Glomerular visceral epithelial cell (primary cell): ENCODE measurements at regions not wholly inside any gene's neighbourhood (a gene's known extent, or its start where the extent isn't known, plus 50 kb on each side); places are given as distances from the start of the nearest gene placed in this dataset.
"Not testable (repeated sequence)": the region's sequence is repeated elsewhere in the genome, so short reads cannot be mapped to it uniquely, and the experiment has no call there.

Experiments
- DNase-seq: peaks from one replicate; pipeline ENCODE4 v3.0.0-alpha.2; 2016; ENCODE audit errors: extremely low spot score

GRCh38 chr2:95685513-95685912, 93.7 kb downstream of the TRIM43 start:
- no peak for DNase-seq

GRCh38 chr2:95686056-95686825, 94.4 kb downstream of the TRIM43 start:
- DNase-seq = peak; percentile 14

DNA sequence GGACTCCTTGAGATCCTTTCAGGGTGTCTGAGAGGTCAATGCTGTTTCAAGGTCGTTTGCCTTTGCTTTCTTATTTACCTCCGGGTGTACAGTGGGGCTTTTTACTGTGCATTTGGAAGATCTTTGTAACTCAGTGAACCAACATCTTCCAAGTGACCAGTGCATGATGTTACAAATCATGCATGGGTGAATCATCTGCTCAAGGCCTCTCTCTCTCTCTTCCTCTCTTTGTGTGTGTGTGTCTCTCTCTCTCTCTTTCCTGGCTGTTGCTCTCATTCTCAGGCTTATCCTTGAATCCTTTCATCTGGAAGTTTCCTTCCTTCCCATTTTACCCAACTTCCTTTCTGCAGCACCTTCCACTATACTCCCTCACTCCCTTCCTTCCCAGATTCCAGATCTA, 96.1 kb downstream of the TRIM43 start:
- peak; percentile 25 for DNase-seq

- not testable (repeated sequence) for DNase-seq
These were observed 99.4 kb downstream of the TRIM43 start for GRCh38 chr2:95691210-95691609.

DNA sequence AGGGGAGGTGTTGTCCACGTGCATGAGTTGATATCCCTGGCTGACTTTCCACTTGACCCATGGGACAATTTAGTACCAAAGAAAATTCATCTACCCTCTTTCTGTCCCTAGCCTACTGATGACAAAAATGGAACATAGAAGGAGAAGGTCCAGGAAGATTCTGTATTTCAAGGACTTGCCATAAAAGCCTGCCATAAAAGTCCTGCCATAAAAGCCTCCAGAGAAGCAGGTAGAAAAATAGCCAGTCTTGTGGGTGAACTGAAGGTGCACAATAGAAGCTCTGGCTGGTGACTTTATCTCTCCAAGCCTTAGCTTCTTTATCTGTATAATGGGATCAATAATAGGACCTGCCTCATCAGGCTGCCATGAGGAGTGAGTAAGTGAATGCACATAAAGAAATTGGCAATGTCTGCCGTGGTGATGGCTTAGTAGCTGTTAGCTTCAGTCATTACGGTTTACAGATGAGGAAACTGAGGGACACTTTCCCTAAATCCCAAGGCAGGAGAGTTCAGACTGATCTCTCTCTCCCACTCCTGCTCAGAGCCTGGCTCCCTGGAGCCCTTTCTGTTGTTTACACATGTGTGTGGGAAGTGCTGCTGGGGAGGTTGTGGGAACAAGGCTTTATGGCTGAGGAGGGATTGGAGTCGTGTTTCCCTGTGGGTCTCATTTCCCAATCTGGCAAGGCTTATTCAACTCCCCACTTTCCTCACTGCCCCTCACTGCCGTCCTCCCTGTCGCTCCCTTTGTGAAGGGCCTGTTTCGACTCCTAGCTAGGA, 101.5 kb downstream of the TRIM43 start:
- not testable (repeated sequence) for DNase-seq

DNA sequence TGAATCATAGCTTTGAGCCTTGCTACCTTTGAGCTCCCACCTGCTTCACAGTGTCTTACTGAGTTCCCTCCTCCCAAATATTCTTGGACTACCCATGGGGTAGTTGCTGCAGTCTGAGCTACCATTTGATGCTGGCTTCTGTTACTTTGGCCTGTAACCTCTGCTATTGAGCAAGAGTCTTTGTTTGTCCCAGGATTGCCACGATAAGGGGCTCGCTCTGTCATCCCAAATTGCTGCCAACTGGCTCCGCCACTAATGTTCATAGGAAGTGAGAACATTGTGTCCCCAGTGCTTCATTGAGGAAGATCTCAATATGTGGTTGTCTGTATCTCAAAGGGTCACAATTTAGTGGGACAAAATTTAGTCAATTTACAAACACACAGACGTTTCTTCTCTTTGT, 103.8 kb downstream of the TRIM43 start:
- no peak for DNase-seq

DNA sequence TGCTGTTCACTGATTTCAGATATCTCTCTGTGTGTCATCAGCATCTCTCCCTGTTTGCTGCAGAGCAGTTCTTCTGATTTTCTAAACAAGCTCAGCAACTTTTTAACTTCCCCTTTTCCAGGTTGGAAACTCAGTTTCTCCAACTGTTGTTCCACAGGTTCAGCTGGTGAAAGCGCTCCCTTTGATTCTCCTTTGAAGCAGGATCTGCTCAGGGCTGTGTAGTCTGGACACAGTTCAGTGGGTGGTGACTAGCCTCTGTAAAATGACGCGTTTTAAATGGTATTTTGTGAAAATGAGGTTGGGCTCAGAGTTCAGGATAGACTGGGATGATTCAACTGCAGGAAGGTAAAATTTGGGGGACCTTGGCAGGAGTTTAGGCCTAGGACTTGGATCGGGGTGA, 106.3 kb downstream of the TRIM43 start:
- DNase-seq = peak; percentile 40

DNA sequence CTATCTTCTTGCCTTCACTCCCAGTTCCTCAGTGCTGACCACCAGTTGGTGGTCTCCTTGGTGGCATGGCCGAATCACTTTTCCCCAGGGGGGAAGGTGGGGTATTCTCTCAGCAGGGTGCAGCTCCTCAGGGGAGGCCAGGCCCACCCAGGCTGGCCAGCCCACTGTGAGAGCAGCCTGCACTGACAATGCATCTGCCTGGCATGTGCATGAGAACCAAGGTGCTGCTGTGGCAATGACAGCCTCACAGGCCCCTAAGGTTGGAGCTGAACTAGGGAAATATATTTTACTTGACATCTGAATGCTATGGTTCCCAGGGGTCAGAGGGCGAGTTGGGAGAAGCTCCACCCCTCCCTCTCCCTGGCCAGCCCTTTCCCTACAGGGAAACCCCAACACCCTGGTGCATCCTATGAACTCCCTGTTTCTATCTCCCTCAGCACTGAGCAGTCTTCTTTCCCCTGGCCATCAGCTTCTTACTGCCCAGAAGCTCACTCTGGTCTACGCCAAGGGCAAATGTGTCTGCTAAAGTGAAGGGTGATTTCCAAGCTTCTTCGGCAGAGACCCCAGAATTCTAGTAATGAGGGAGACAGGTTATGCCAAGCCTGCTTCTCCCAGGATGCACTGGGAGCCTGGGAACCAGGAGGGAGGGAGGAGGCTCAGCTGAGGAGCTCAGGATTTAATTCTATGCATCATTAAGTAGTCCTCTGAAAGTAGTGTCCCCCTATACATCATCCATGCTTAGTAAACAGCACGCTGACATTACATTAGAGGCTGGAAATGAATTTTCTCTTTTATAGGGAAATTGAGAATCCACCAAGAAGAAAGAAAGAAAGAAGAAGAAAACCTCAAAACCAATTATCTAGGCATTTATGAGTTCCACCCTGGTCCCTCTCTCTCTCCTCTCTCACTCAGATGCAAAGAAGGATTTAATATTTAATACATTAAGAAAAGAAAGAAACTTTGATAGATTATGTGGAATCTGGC, 107.7 kb downstream of the TRIM43 start:
- not testable (repeated sequence) for DNase-seq

DNA sequence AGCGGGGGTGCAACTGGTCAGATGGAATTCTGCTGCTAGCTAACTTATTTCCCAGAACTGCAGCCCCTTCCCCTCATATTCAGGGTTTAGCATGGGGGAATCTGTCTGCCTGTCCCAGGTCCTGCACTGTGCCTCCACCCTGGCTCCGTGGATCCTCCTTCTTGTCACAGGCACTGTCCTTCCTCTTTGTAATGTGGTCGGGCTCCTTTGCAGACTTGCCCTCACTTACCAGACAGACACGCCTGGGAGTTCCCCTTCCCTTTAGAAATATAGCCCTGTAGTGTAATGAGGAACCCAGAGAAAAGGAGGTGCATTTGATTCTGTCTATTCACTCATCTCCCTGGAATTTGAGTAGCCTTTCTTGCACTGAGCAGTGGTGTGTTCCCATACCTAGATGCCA, 108.7 kb downstream of the TRIM43 start:
- DNase-seq = peak; percentile 35

GRCh38 chr2:95702471-95702870, 110.7 kb downstream of the TRIM43 start:
- DNase-seq = no peak

DNA sequence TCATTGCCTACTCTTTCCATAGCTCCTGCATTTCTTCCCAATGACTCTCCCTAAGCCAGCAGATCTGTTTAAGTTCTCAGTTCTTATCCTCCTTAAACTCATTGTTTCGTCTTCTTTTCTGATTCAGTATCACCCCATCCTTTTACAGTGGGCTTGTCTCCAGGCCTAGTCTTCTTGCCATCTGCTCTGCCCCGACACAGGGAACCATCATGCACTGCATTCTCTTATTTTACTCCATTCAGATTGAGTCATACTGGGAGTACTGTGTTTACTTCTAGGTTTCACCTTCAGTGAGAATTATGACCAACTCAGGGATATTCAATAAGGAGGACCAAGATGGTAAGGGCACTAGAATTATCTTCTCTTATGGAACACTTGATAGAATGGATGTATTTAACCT, 115.4 kb downstream of the TRIM43 start:
- not testable (repeated sequence) for DNase-seq

- no peak for DNase-seq
These were observed 116.0 kb downstream of the TRIM43 start for GRCh38 chr2:95707837-95708236.

DNA sequence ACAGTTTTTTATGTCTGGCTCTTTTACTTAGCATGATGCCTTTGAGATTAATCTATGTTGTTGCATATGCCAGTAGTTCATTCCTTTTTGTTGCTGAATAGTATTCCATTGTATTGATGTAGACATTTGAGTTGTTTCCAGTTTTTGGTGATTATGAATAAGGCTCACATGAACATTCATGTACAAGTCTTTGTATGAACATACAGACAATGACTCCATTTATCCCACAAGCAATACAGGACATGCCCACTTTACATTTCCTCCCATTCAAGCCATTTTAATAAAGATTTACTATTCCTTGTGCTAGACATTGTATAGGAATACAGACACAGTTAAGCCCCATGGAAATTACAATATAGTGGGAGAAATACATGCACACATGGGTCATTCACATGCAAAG, 118.0 kb downstream of the TRIM43 start:
- no peak for DNase-seq

DNA sequence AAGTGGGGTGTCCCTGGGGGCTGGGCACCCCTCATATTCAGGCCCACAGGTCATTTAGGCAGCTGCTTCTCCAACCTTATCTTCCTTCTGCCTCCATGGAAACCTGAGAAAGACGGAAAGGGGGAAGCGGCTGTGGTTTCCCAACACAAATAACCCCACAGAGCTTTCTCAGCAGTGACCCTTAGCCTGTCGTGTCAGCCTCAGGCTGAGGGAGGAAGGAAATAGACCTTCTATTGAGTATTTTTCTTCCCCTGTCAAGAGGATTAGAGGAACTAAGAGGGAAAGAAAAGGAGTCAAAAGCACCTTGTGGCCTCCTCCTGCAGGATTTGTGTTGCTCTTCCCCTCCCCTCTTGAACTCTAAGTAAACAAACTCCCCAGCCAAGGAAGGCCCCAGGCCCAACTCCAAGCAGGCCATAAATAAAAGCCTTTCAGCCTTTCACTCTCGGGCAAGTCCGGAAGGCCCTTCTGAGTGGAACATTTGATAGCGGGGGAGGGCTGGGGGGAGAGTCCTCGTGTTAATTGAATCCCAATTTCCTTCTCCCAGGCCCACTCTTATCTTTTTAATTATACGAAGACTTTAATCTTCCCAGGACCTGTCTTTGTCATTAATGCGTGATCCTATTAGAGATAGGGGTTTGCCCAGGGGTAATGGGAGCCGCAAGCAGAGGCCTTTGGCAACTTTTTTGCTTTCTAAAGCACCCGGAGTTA, 121.8 kb downstream of the TRIM43 start:
- DNase-seq = not testable (repeated sequence)

GRCh38 chr2:95714398-95714797, 122.6 kb downstream of the TRIM43 start:
- DNase-seq = not testable (repeated sequence)

DNA sequence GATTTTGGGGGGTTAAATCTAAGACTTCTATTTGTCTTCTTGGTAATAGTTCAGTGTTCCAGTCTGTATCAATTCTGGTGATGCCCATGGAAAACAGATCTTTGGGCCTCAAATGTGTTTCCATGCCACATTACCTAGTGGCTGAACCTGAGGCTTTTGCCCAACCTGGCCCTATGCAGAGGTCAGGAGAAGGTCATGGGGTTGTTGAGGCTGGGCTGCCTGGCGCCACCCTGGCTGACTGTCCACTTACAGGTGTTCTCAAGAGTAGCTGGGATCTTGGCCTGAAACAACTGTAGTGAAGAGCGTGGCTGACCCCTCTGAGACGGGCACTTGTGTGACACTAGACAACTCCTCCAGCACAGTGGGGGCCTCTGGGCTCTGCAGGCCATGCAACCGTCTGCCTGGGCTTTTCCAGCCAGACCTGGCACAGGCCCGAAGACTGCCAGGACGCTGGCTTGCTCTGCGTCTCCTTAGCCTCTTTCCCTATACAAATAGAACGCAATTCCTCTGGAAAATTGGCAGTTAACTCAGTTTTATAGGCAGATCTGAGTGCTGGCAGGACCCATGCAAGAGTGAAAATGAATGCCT, 127.8 kb downstream of the TRIM43 start:
- no peak for DNase-seq

DNA sequence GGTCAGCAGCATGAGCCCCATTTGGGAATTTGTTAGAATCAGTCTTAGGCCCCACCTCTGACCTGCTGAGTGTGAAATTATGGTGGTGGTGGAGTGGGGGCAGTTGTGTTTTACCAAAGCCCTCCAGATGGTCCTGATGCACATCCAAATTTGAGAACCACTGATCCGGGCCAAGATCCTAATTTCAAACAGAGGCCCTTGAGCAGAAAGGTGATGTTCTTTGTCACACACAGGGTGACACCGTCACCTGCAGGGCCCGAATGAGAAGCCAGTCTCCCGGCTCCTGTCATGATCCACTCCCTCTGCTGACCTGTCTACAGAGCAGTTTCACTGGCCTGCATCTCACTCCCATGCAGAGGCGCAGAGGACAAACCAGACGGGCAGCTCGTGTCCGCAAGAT, 129.9 kb downstream of the TRIM43 start:
- DNase-seq = no peak

GRCh38 chr2:95722131-95722697, 130.4 kb downstream of the TRIM43 start:
- DNase-seq = no peak

DNA sequence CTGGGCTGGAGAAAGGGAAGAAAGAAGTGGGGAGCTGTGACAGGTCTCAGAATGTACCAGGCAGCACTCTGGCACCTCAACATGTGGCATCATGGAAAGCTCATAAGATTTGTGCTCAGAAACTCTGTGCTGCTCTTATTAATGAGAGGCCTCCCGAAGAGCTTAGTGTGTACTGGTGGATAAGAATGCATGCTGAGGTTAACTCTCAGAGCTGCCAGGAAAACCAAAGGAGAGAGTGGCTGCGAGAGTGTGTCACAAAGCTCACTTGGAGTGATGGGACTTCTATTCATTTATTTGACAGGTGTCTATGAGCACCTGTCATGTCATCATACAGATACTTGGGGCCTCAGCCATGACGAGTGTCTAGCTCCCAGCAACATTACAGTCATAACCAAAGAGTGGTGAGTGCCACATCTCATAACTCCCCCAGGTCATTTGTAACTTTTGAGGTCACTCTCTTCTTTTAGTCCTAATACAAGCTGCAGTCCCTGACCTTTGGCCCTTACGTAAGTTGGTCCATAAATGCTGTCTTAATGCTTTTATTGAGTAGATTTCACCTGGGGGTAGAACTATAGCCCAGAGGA, 131.9 kb downstream of the TRIM43 start:
- not testable (repeated sequence) for DNase-seq

DNA sequence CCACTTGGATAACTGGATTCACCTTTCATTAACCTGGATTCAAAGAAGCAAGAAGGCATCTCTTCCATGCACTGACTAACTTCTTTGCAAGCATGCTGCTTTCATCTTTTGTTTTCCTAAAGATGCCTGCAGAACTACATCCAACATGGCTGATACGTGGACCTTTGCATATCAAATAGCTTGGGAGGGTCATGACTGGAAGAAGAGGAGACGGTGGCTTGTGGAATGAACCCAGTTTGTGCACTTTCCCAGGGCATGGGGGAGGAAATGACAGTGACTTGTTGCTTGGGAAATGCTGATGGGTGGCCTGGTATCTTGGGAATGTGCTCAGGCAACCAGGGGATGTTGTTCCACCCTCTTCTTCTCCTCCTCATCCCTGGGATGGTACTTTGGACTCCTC, 133.4 kb downstream of the TRIM43 start:
- DNase-seq = not testable (repeated sequence)
